SK-N-SH treated with all-trans-retinoic acid at 6 μM for 48 hours (cell line): ENCODE measurements at regions not wholly inside any gene's neighbourhood (a gene's known extent, or its start where the extent isn't known, plus 50 kb on each side); places are given as distances from the start of the nearest gene placed in this dataset.

Experiments
- ATAC-seq: fragments of 200-7000 bp; cut with Tn5 transposase; 3 replicates; pipeline ENCODE4 v1.9.1; 2020; ENCODE audit warnings: mild to moderate bottlenecking, moderate library complexity
- BACH2 ChIP-seq: fragments of 250-450 bp; sonication (Bioruptor Pico); IDR thresholded peaks from 2 replicates; pipeline ENCODE4 v1.9.0; 2021; ENCODE audit warnings: mild to moderate bottlenecking, borderline replicate concordance
- CSDC2 ChIP-seq: fragments of 250-450 bp; sonication (Bioruptor Pico); IDR thresholded peaks from 2 replicates; pipeline ENCODE4 v1.5.0; 2020; ENCODE audit warnings: mild to moderate bottlenecking, moderate library complexity
- ESRRG ChIP-seq: fragments of 250-450 bp; sonication (Bioruptor Pico); IDR thresholded peaks from 2 replicates; pipeline ENCODE4 v1.6.1; 2021; ENCODE audit warnings: mild to moderate bottlenecking
- GLIS3 ChIP-seq: fragments of 250-450 bp; sonication (Bioruptor Pico); IDR thresholded peaks from 2 replicates; pipeline ENCODE4 v1.5.0; 2020; ENCODE audit warnings: mild to moderate bottlenecking, moderate library complexity
- ISL1 ChIP-seq: fragments of 250-450 bp; sonication (Bioruptor Pico); IDR thresholded peaks from 2 replicates; pipeline ENCODE4 v2.1.2; 2022; ENCODE audit warnings: mild to moderate bottlenecking, moderate library complexity
- OSR1 ChIP-seq: fragments of 250-450 bp; sonication (Bioruptor Pico); IDR thresholded peaks from 2 replicates; pipeline ENCODE4 v1.8.0; 2022; ENCODE audit warnings: moderate library complexity, mild to moderate bottlenecking, inconsistent platforms
- PPARA ChIP-seq: fragments of 250-450 bp; sonication (Bioruptor Pico); IDR thresholded peaks from 2 replicates; pipeline ENCODE4 v1.5.0; 2020; ENCODE audit warnings: mild to moderate bottlenecking, borderline replicate concordance
- RARB ChIP-seq: fragments of 250-450 bp; sonication (Bioruptor Pico); IDR thresholded peaks from 2 replicates; pipeline ENCODE4 v1.8.0; 2021; ENCODE audit warnings: mild to moderate bottlenecking, moderate library complexity
- SNAI2 ChIP-seq: fragments of 250-450 bp; sonication (Bioruptor Pico); IDR thresholded peaks from 2 replicates; pipeline ENCODE4 v1.5.0; 2020; ENCODE audit warnings: mild to moderate bottlenecking, moderate library complexity
- TCF4 ChIP-seq: fragments of 250-450 bp; sonication (Bioruptor Pico); IDR thresholded peaks from 2 replicates; pipeline ENCODE4 v1.8.0; 2021; ENCODE audit warnings: mild to moderate bottlenecking, moderate library complexity, borderline replicate concordance
- TOX ChIP-seq: fragments of 250-450 bp; sonication (Bioruptor Pico); IDR thresholded peaks from 2 replicates; pipeline ENCODE4 v1.8.0; 2021; ENCODE audit warnings: mild to moderate bottlenecking, moderate library complexity, borderline replicate concordance
- ZC3H10 ChIP-seq: fragments of 250-450 bp; sonication (Bioruptor Pico); IDR thresholded peaks from 2 replicates; pipeline ENCODE4 v1.5.1; 2021; ENCODE audit warnings: mild to moderate bottlenecking, moderate library complexity
- ZFP30 ChIP-seq: fragments of 450-650 bp; formaldehyde crosslinking; IDR thresholded peaks from 2 replicates; pipeline ENCODE4 v1.5.0; 2022; ENCODE audit warnings: mild to moderate bottlenecking, moderate library complexity
- ZNF565 ChIP-seq: fragments of 450-650 bp; formaldehyde crosslinking; conservative IDR thresholded peaks from 2 replicates; pipeline ENCODE4 v1.5.0; 2020; ENCODE audit warnings: low read depth, mild to moderate bottlenecking, moderate library complexity
- ZNF8 ChIP-seq: fragments of 450-650 bp; formaldehyde crosslinking; IDR thresholded peaks from 2 replicates; pipeline ENCODE4 v1.5.0; 2020; ENCODE audit warnings: mild to moderate bottlenecking, moderate library complexity
- TF ChIP-seq, protein P1 (sequence below): fragments of 250-450 bp; sonication (Bioruptor Pico); IDR thresholded peaks from 2 replicates; pipeline ENCODE4 v1.8.0; 2021; ENCODE audit warnings: low read depth, mild to moderate bottlenecking, moderate library complexity, borderline replicate concordance
- TF ChIP-seq, protein P2 (sequence below): fragments of 250-450 bp; sonication (Bioruptor Pico); IDR thresholded peaks from 2 replicates; pipeline ENCODE4 v1.5.1; 2020; ENCODE audit warnings: low read depth, mild to moderate bottlenecking, moderate library complexity
- TF ChIP-seq, protein P3 (sequence below): fragments of 250-450 bp; sonication (Bioruptor Pico); IDR thresholded peaks from 2 replicates; pipeline ENCODE4 v1.5.0; 2020; ENCODE audit warnings: mild to moderate bottlenecking, moderate library complexity
- TF ChIP-seq, protein P4 (sequence below): fragments of 250-450 bp; sonication (Bioruptor Pico); IDR thresholded peaks from 2 replicates; pipeline ENCODE4 v1.5.1; 2021; ENCODE audit warnings: mild to moderate bottlenecking, moderate library complexity

DNA sequence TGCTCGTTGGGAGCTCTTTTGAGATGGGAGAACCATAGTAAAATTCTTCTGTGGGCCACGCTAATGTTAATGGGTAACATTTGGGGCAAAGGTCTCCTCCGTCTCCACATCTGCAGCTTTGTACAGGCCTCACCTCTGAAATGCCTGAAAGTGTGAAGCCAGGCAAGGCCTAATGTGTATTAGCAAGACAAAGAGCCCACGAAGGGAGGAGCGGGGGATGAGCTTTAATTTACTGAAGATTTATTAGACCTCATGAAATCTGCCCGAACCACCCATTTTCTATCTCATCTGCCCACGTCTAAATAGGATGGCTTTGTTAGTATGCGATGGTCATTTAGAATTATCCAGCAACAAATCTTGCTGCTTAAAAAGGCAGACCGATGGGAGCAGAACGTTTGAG is 408.9 kb downstream of the PMP22 start:
- TF ChIP-seq, protein P1, sequence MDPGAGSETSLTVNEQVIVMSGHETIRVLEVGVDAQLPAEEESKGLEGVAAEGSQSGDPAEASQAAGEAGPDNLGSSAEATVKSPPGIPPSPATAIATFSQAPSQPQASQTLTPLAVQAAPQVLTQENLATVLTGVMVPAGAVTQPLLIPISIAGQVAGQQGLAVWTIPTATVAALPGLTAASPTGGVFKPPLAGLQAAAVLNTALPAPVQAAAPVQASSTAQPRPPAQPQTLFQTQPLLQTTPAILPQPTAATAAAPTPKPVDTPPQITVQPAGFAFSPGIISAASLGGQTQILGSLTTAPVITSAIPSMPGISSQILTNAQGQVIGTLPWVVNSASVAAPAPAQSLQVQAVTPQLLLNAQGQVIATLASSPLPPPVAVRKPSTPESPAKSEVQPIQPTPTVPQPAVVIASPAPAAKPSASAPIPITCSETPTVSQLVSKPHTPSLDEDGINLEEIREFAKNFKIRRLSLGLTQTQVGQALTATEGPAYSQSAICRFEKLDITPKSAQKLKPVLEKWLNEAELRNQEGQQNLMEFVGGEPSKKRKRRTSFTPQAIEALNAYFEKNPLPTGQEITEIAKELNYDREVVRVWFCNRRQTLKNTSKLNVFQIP (CRISPR knock-in tag) = no peak
- ATAC-seq = no peak

DNA sequence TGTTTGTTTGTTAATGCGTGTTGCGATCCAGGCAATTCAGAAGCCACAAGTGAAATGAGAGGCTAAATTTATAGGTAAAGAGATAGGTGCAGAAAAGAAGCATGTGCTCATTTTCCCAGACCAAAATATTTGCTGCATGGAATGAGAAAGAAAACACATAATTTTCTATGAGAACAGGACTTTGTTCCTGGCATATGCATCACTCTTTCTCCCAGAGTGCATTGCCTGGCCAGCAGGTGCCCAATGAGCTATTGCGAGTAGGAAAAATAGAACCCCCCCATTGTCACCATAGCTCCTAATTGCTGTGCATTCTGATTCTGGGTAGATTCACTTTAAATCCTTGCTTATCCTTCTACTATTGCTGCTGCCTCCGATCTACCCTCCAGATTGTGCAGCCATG is 410.4 kb downstream of the PMP22 start:
- no peak for ATAC-seq
- TF ChIP-seq ZFP30 (CRISPR knock-in tag) (no peak), OSR1 (no peak), CSDC2 (CRISPR knock-in tag) (no peak), BACH2 (no peak)
- TF ChIP-seq, protein P2, sequence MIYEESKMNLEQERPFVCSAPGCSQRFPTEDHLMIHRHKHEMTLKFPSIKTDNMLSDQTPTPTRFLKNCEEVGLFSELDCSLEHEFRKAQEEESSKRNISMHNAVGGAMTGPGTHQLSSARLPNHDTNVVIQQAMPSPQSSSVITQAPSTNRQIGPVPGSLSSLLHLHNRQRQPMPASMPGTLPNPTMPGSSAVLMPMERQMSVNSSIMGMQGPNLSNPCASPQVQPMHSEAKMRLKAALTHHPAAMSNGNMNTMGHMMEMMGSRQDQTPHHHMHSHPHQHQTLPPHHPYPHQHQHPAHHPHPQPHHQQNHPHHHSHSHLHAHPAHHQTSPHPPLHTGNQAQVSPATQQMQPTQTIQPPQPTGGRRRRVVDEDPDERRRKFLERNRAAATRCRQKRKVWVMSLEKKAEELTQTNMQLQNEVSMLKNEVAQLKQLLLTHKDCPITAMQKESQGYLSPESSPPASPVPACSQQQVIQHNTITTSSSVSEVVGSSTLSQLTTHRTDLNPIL (CRISPR knock-in tag) = no peak
- TF ChIP-seq, protein P1 (CRISPR knock-in tag) = no peak
- TF ChIP-seq, protein P3, sequence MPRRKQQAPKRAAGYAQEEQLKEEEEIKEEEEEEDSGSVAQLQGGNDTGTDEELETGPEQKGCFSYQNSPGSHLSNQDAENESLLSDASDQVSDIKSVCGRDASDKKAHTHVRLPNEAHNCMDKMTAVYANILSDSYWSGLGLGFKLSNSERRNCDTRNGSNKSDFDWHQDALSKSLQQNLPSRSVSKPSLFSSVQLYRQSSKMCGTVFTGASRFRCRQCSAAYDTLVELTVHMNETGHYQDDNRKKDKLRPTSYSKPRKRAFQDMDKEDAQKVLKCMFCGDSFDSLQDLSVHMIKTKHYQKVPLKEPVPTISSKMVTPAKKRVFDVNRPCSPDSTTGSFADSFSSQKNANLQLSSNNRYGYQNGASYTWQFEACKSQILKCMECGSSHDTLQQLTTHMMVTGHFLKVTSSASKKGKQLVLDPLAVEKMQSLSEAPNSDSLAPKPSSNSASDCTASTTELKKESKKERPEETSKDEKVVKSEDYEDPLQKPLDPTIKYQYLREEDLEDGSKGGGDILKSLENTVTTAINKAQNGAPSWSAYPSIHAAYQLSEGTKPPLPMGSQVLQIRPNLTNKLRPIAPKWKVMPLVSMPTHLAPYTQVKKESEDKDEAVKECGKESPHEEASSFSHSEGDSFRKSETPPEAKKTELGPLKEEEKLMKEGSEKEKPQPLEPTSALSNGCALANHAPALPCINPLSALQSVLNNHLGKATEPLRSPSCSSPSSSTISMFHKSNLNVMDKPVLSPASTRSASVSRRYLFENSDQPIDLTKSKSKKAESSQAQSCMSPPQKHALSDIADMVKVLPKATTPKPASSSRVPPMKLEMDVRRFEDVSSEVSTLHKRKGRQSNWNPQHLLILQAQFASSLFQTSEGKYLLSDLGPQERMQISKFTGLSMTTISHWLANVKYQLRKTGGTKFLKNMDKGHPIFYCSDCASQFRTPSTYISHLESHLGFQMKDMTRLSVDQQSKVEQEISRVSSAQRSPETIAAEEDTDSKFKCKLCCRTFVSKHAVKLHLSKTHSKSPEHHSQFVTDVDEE (CRISPR knock-in tag) = no peak

DNA sequence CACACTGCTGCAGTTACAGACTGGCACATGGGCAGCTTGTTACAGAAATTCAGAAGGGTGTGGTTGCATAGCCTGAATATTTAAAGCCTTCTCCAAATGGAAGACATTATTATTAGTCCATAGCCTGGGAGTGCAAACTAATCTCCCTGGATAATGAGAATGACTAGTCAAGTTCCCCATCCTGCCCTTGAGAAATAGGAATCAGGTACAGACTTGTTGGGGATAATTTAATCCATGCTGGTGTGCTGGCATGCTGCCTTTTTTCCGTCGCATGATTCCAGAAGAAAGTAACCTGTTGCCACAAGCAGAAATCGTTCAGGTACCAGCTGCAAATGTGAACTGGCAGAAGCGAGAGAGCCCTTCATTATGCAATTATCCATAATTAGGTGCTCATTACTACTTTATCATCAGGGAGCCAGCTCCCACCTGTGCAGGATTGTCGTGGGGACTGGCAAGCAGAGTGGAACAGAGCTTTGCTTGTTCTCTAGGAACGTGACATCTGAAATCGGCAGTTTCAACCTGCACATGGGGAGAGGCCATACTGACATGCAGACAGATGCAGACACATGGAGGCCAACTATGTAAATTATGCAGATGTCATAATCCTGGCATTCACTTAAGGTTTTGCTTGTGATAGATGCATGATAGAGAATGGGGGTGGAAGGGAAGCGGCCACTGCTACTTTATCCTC is 419.4 kb downstream of the PMP22 start:
- TF ChIP-seq ZNF8 (no peak), ISL1 (CRISPR knock-in tag) (no peak), SNAI2 (no peak), GLIS3 (CRISPR knock-in tag) (no peak), OSR1 (no peak)
- TF ChIP-seq, protein P4, sequence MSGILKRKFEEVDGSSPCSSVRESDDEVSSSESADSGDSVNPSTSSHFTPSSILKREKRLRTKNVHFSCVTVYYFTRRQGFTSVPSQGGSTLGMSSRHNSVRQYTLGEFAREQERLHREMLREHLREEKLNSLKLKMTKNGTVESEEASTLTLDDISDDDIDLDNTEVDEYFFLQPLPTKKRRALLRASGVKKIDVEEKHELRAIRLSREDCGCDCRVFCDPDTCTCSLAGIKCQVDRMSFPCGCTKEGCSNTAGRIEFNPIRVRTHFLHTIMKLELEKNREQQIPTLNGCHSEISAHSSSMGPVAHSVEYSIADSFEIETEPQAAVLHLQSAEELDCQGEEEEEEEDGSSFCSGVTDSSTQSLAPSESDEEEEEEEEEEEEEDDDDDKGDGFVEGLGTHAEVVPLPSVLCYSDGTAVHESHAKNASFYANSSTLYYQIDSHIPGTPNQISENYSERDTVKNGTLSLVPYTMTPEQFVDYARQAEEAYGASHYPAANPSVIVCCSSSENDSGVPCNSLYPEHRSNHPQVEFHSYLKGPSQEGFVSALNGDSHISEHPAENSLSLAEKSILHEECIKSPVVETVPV (CRISPR knock-in tag) = no peak
- no peak for ATAC-seq

DNA sequence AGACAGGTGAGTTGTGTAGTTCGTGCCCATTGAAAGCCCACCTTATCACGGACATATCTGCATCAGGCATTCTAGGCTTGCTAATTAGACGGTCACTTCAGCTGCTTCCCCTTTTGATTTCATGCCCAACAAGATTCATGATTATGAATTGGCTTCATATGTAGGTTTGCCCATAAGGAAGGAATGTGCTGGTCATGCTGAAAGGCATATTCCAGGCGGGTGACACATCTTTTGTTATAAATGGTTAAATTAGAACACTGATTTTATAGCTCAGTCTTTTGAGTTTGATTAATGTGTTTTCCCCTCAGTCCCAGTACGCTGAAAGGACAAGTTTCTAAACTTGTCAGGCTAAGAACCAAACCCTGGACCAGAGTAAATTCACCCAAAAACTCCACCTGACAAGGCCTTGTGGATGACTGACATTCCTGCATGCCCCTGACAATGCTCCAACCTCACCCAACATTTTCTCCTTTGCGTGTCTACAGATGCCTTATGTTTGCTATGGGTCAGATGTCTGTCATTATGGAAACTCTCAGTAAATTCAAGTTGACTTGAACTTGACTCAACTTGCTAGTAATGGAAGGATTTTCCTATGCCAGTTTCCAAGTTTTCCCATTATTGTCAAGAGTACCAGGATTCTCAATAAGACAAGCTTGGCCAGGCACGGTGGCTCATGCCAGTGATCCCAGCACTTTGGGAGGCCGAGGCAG is 421.9 kb downstream of the PMP22 start:
- no peak for ATAC-seq
- TF ChIP-seq TOX = no peak
- TF ChIP-seq ZC3H10 = no peak
- TF ChIP-seq SNAI2 = no peak
- no peak for TF ChIP-seq TCF4
- TF ChIP-seq, protein P3 (CRISPR knock-in tag) = no peak
- TF ChIP-seq, protein P4 (CRISPR knock-in tag) = no peak
- TF ChIP-seq GLIS3 (CRISPR knock-in tag) = no peak
- TF ChIP-seq ESRRG (CRISPR knock-in tag) = no peak
- TF ChIP-seq PPARA = no peak
- no peak for TF ChIP-seq ZNF565 (CRISPR knock-in tag)
- no peak for TF ChIP-seq BACH2
- TF ChIP-seq, protein P2 (CRISPR knock-in tag) = no peak
- TF ChIP-seq ZNF8 = no peak
- no peak for TF ChIP-seq RARB (CRISPR knock-in tag)
- TF ChIP-seq ZFP30 (CRISPR knock-in tag) = no peak
